DND-41 (cell line): ENCODE measurements at regions not wholly inside any gene's neighbourhood (a gene's known extent, or its start where the extent isn't known, plus 50 kb on each side); places are given as distances from the start of the nearest gene placed in this dataset.

Experiments
- ATAC-seq: fragments of 200-7000 bp; cut with Tn5 transposase; 3 replicates; pipeline ENCODE4 v1.9.1; 2021; ENCODE audit warnings: low read depth; ENCODE audit not compliant: insufficient read depth
- DNase-seq: peaks from one replicate; pipeline ENCODE4 v3.0.0-alpha.2; 2020
- H2AFZ ChIP-seq: 2 replicates; pipeline ENCODE4 v1.6.0; 2012; ENCODE audit warnings: low read depth, low read length
- H3K27ac ChIP-seq: 2 replicates; pipeline ENCODE4 v1.5.1; 2012; ENCODE audit warnings: low read length, inconsistent platforms
- H3K27me3 ChIP-seq: fragments of 200-600 bp; sonication (generic); 2 replicates; pipeline ENCODE4 v1.6.0; 2012; ENCODE audit warnings: low read length, mild to moderate bottlenecking, inconsistent platforms; ENCODE audit not compliant: insufficient read depth, poor library complexity
- H3K36me3 ChIP-seq: 2 replicates; pipeline ENCODE4 v1.5.1; 2012; ENCODE audit warnings: low read length, inconsistent platforms; ENCODE audit not compliant: insufficient read depth
- H3K4me1 ChIP-seq: 2 replicates; pipeline ENCODE4 v1.5.1; 2012; ENCODE audit warnings: mild to moderate bottlenecking, low read length; ENCODE audit not compliant: insufficient read depth
- H3K4me2 ChIP-seq: 2 replicates; pipeline ENCODE4 v1.6.0; 2012; ENCODE audit warnings: mild to moderate bottlenecking, moderate library complexity, low read length, inconsistent platforms; ENCODE audit not compliant: insufficient read depth
- H3K4me3 ChIP-seq, 2 experiments: fragments of 200-600 bp in 1 of 2; shearing (Covaris generic) in 1 of 2; 2 replicates each; pipeline ENCODE4 v1.5.1; 2012 to 2016; ENCODE audit warnings: inconsistent platforms in 2 of 2, low read length in 2 of 2, mild to moderate bottlenecking in 2 of 2, low read depth in 1 of 2, moderate library complexity in 1 of 2
- H3K79me2 ChIP-seq: 2 replicates; pipeline ENCODE4 v1.6.0; 2012; ENCODE audit warnings: low read length, inconsistent platforms; ENCODE audit not compliant: insufficient read depth
- H3K9ac ChIP-seq: 2 replicates; pipeline ENCODE4 v1.6.0; 2012; ENCODE audit warnings: low read depth, mild to moderate bottlenecking, inconsistent platforms, low read length, moderate library complexity
- H3K9me3 ChIP-seq: 2 replicates; pipeline ENCODE4 v1.5.1; 2012; ENCODE audit warnings: low read length, moderate library complexity, mild to moderate bottlenecking, inconsistent platforms; ENCODE audit not compliant: insufficient read depth, severe bottlenecking
- H4K20me1 ChIP-seq: 2 replicates; pipeline ENCODE4 v1.6.0; 2012; ENCODE audit warnings: low read length; ENCODE audit not compliant: insufficient read depth
- EZH2 ChIP-seq: IDR thresholded peaks from 3 replicates; pipeline ENCODE4 v1.6.1; 2012; ENCODE audit warnings: borderline replicate concordance, low read depth, mild to moderate bottlenecking, moderate library complexity, low read length, inconsistent platforms; ENCODE audit not compliant: severe bottlenecking
- TF ChIP-seq, protein P1 (sequence below): IDR thresholded peaks from 2 replicates; pipeline ENCODE4 v1.5.1; 2012; ENCODE audit warnings: borderline replicate concordance, low read length, moderate library complexity, mild to moderate bottlenecking; ENCODE audit not compliant: poor library complexity, severe bottlenecking; ENCODE audit errors: extremely low read depth

DNA sequence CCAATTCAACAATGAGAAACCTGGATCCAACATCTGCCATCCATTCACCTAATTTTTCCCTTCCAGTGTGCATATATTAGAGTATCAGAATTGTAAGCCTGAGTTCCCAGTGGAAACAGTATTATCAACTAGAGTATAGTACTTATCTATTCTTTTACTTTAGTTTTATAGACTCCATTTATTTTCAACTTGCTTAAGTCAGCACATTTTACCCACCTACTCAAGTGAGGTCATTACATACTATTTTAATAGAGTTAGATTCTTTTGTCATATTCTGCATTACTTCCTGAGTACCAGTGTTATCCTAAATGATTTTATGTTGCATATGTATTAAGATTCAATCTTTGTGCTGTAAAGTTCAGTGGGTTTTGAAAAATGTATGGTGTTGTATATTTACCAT, 1393.3 kb downstream of the MAT2B start:
- H3K36me3 ChIP-seq = no peaks in the 10 kb centered on the region
- H3K4me3 ChIP-seq = no peak overlapping the region
- no peak overlapping the region for H3K9ac ChIP-seq
- ATAC-seq (no peak), DNase-seq (no peak)
- no peak overlapping the region for H3K27ac ChIP-seq
- no peaks in the 10 kb centered on the region for H3K4me1 ChIP-seq
- H3K4me2 ChIP-seq = no peak overlapping the region
- no peaks in the 10 kb centered on the region for H4K20me1 ChIP-seq
- H2AFZ ChIP-seq = no peak overlapping the region
- no peaks in the 10 kb centered on the region for H3K79me2 ChIP-seq
- TF ChIP-seq, protein P1, sequence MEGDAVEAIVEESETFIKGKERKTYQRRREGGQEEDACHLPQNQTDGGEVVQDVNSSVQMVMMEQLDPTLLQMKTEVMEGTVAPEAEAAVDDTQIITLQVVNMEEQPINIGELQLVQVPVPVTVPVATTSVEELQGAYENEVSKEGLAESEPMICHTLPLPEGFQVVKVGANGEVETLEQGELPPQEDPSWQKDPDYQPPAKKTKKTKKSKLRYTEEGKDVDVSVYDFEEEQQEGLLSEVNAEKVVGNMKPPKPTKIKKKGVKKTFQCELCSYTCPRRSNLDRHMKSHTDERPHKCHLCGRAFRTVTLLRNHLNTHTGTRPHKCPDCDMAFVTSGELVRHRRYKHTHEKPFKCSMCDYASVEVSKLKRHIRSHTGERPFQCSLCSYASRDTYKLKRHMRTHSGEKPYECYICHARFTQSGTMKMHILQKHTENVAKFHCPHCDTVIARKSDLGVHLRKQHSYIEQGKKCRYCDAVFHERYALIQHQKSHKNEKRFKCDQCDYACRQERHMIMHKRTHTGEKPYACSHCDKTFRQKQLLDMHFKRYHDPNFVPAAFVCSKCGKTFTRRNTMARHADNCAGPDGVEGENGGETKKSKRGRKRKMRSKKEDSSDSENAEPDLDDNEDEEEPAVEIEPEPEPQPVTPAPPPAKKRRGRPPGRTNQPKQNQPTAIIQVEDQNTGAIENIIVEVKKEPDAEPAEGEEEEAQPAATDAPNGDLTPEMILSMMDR = no peak
- TF ChIP-seq EZH2 = no peak
- no peaks in the 10 kb centered on the region for H3K27me3 ChIP-seq
- no peaks in the 10 kb centered on the region for H3K9me3 ChIP-seq

DNA sequence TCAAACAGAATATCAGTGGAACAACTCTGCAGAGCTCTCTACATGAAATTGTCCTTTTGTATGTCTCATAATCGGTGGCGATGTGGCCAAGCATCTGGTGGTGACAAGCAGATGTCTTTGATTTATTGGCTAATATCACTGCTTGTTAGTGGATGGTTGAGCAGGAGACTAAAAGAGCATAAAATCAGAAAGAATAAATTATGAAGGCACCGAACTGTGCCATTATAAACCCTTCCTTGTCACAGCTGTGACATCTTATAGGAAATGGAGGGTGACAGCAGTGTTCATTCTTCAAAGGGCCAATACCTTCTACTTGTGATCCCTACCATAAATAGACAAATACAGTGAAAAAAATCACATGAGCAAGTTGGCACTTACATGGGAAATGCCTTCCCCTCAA, 1404.3 kb downstream of the MAT2B start:
- Histone ChIP-seq H3K4me3 (no peak overlapping the region), H4K20me1 (no peaks in the 10 kb centered on the region), H3K79me2 (no peaks in the 10 kb centered on the region), H3K27me3 (no peaks in the 10 kb centered on the region), H3K9me3 (no peaks in the 10 kb centered on the region), H3K9ac (no peak overlapping the region), H3K27ac (no peak overlapping the region), H2AFZ (no peak overlapping the region), H3K36me3 (no peaks in the 10 kb centered on the region), H3K4me1 (no peaks in the 10 kb centered on the region), H3K4me2 (no peak overlapping the region)
- no peak for TF ChIP-seq EZH2
- TF ChIP-seq, protein P1 = no peak
- DNase-seq = no peak
- ATAC-seq = no peak

DNA sequence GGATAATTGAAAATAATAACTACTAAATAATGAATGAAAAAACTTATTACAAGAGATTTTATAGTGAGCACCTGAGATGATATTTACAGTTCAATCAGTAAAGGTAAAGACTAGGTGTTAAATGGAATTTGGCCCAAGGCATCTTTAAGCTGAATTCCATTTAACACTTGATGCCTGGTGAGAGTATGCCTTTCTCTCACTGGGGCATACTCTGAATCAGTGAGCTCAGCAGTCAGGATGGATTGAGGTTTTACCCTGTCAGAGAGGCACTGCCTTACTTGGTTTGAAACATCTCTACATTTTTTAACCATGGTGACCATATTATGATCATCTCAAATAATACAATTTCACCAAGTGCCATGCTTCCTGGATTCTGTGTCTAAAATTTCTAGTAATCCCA, 1416.3 kb downstream of the MAT2B start:
- H3K4me2 ChIP-seq = no peak overlapping the region
- no peak overlapping the region for H3K27ac ChIP-seq
- no peak for DNase-seq
- H3K9me3 ChIP-seq = peaks cover 2% of the 10 kb centered on the region
- H3K36me3 ChIP-seq = no peaks in the 10 kb centered on the region
- no peak overlapping the region for H2AFZ ChIP-seq
- TF ChIP-seq, protein P1 = no peak
- TF ChIP-seq EZH2 = no peak
- no peak for ATAC-seq
- H3K9ac ChIP-seq = no peak overlapping the region
- H4K20me1 ChIP-seq = no peaks in the 10 kb centered on the region
- H3K79me2 ChIP-seq = no peaks in the 10 kb centered on the region
- no peaks in the 10 kb centered on the region for H3K4me1 ChIP-seq
- no peak overlapping the region for H3K4me3 ChIP-seq
- no peaks in the 10 kb centered on the region for H3K27me3 ChIP-seq

DNA sequence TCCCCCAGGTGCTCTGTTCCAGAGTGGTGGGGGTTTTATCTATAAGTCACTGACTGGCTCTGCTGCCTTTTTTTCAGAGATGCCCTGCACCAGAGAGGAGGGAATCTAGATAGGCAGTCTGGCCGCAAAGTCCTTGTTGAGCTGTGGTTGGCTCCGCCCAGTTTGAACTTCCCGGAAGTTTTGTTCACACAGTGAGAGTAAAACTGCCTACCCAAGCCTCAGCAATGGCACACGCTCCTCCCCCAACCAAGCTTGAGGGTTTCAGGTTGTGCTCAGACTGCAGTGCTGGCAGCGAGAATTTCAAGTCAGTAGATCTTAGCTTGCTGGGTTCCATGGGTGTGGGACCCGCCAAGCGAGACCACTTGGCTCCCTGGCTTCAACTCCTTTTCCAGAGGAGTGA, 1428.6 kb downstream of the MAT2B start:
- H3K9ac ChIP-seq = no peak overlapping the region
- no peaks in the 10 kb centered on the region for H3K9me3 ChIP-seq
- DNase-seq = no peak
- no peaks in the 10 kb centered on the region for H4K20me1 ChIP-seq
- no peaks in the 10 kb centered on the region for H3K79me2 ChIP-seq
- no peaks in the 10 kb centered on the region for H3K36me3 ChIP-seq
- no peak overlapping the region for H2AFZ ChIP-seq
- TF ChIP-seq EZH2 = no peak
- TF ChIP-seq, protein P1 = no peak
- ATAC-seq = no peak
- H3K27me3 ChIP-seq = no peaks in the 10 kb centered on the region
- H3K4me3 ChIP-seq = no peak overlapping the region
- no peaks in the 10 kb centered on the region for H3K4me1 ChIP-seq
- H3K27ac ChIP-seq = no peak overlapping the region
- no peak overlapping the region for H3K4me2 ChIP-seq
